ENCODE measurements at regions not wholly inside any gene's neighbourhood (a gene's known extent, or its start where the extent isn't known, plus 50 kb on each side); places are given as distances from the start of the nearest gene placed in this dataset.

DNA sequence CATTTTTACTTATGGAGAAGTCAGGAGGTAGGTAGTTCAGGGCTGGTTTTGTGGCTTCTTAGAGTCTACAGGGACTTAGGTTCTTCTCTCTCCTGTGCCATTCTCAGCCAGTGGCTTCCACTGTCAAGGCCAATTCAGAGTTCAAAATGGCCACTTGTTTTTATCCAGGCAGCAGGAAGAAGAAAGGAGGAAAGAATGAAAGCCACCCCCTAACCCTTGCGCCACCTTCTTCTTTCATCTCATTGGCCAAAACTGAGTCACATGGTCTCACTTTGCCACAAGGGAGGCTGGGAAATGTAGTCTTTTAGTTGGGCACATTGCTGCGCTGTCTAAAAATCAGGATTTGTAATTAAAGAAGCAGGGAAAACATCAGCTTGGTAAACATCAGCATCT is 60.8 kb upstream of the MED9 start (continued):
- peak; percentile 91 for TF ChIP-seq EHMT2 (IDR thresholded peaks at IDR 0.05; ENCODE audit: borderline replicate concordance, low read depth, low read length)
- no peak for TF ChIP-seq GMEB2 (CRISPR knock-in tag; IDR thresholded peaks at IDR 0.05; ENCODE audit: low read depth)
- TF ChIP-seq KDM3A (CRISPR knock-in tag; IDR thresholded peaks at IDR 0.05; ENCODE audit: low read depth): 0 out of 2 replicates have a peak, but pooled peaks have one; percentile 23
- no peak for TF ChIP-seq ZNF567 (CRISPR knock-in tag; IDR thresholded peaks at IDR 0.05; ENCODE audit: borderline replicate concordance)
- TF ChIP-seq ZNF644 (CRISPR knock-in tag; IDR thresholded peaks at IDR 0.05; ENCODE audit: low read depth): peak; percentile 64; the same call in 1 of the 2 replicates
- TF ChIP-seq, protein P1, sequence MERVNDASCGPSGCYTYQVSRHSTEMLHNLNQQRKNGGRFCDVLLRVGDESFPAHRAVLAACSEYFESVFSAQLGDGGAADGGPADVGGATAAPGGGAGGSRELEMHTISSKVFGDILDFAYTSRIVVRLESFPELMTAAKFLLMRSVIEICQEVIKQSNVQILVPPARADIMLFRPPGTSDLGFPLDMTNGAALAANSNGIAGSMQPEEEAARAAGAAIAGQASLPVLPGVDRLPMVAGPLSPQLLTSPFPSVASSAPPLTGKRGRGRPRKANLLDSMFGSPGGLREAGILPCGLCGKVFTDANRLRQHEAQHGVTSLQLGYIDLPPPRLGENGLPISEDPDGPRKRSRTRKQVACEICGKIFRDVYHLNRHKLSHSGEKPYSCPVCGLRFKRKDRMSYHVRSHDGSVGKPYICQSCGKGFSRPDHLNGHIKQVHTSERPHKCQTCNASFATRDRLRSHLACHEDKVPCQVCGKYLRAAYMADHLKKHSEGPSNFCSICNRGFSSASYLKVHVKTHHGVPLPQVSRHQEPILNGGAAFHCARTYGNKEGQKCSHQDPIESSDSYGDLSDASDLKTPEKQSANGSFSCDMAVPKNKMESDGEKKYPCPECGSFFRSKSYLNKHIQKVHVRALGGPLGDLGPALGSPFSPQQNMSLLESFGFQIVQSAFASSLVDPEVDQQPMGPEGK (CRISPR knock-in tag; IDR thresholded peaks at IDR 0.05): 0 out of 2 replicates have a peak, but pooled peaks have one; percentile 3
- TF ChIP-seq CREM (IDR thresholded peaks at IDR 0.05): peak; percentile 30; the same call in 1 of the 2 replicates
- no peak for TF ChIP-seq CREM (CRISPR knock-in tag; IDR thresholded peaks at IDR 0.05)
- peak; percentile 33; the same call in 1 of the 2 replicates for TF ChIP-seq POGK (CRISPR knock-in tag; conservative IDR thresholded peaks at IDR 0.05)
- 0 out of 2 replicates have a peak, but pooled peaks have one; percentile 40 for TF ChIP-seq HMGXB3 (CRISPR knock-in tag; IDR thresholded peaks at IDR 0.05; ENCODE audit: borderline replicate concordance)
- no peak for TF ChIP-seq CREB1 (IDR thresholded peaks at IDR 0.05)
- peak; percentile 63 for TF ChIP-seq CREB1 (CRISPR knock-in tag; IDR thresholded peaks at IDR 0.05)
- peak; percentile 88 for TF ChIP-seq CEBPB (IDR thresholded peaks at IDR 0.05; ENCODE audit: borderline replicate concordance, low read depth, low read length)
- peak; percentile 75 for TF ChIP-seq YY1 (IDR thresholded peaks at IDR 0.05; ENCODE audit: insufficient read depth, insufficient replicate concordance, low read depth, low read length)
- TF ChIP-seq, protein P2, sequence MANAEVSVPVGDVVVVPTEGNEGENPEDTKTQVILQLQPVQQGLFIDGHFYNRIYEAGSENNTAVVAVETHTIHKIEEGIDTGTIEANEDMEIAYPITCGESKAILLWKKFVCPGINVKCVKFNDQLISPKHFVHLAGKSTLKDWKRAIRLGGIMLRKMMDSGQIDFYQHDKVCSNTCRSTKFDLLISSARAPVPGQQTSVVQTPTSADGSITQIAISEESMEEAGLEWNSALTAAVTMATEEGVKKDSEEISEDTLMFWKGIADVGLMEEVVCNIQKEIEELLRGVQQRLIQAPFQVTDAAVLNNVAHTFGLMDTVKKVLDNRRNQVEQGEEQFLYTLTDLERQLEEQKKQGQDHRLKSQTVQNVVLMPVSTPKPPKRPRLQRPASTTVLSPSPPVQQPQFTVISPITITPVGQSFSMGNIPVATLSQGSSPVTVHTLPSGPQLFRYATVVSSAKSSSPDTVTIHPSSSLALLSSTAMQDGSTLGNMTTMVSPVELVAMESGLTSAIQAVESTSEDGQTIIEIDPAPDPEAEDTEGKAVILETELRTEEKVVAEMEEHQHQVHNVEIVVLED (CRISPR knock-in tag; IDR thresholded peaks at IDR 0.05; ENCODE audit: borderline replicate concordance): no peak
- no peak for TF ChIP-seq MXI1 (IDR thresholded peaks at IDR 0.05; ENCODE audit: borderline replicate concordance, low read depth, low read length)
- TF ChIP-seq ELF1 (CRISPR knock-in tag; IDR thresholded peaks at IDR 0.05): peak; percentile 80
- peak; percentile 51; the same call in 1 of the 2 replicates for TF ChIP-seq GABPB1 (CRISPR knock-in tag; IDR thresholded peaks at IDR 0.05)
- TF ChIP-seq SUZ12 (IDR thresholded peaks at IDR 0.05; ENCODE audit: low read depth, low read length): peak; percentile 58; the same call in 1 of the 2 replicates
- TF ChIP-seq ZNF841 (CRISPR knock-in tag; IDR thresholded peaks at IDR 0.05; ENCODE audit: borderline replicate concordance): no peak
